ENCODE measurements at regions not wholly inside any gene's neighbourhood (a gene's known extent, or its start where the extent isn't known, plus 50 kb on each side); places are given as distances from the start of the nearest gene placed in this dataset.

- DNase-seq (ENCODE audit: low read depth in 2 of 3, low spot score in 1 of 3) = no peak
Measured at GRCh38 chr18:51647346-51647745, 449.9 kb upstream of the MEX3C start.

GRCh38 chr18:51647942-51648341 is 450.5 kb upstream of the MEX3C start:
- no peak for DNase-seq (ENCODE audit: low read depth in 2 of 3, low spot score in 1 of 3)

- no peak for DNase-seq (ENCODE audit: low read depth in 2 of 3, low spot score in 1 of 3)
Measured at GRCh38 chr18:51649796-51650195, 452.3 kb upstream of the MEX3C start.

GRCh38 chr18:51651761-51652160 is 454.3 kb upstream of the MEX3C start:
- no peak for DNase-seq (ENCODE audit: low read depth in 2 of 3, low spot score in 1 of 3)

- DNase-seq (ENCODE audit: low read depth in 2 of 3, low spot score in 1 of 3) = no peak
Measured at GRCh38 chr18:51653507-51654213, 456.2 kb upstream of the MEX3C start.

GRCh38 chr18:51654488-51655326 is 457.2 kb upstream of the MEX3C start:
- no peak for DNase-seq (ENCODE audit: low read depth in 2 of 3, low spot score in 1 of 3)

GRCh38 chr18:51655327-51655698 is 457.8 kb upstream of the MEX3C start:
- DNase-seq (ENCODE audit: low read depth in 2 of 3, low spot score in 1 of 3) = no peak

- DNase-seq (ENCODE audit: low read depth in 2 of 3, low spot score in 1 of 3) = no peak
Measured at GRCh38 chr18:51656249-51656648, 458.8 kb upstream of the MEX3C start.

GRCh38 chr18:51658436-51658835 is 461.0 kb upstream of the MEX3C start:
- no peak for DNase-seq (ENCODE audit: low read depth in 2 of 3, low spot score in 1 of 3)

- no peak for DNase-seq (ENCODE audit: low read depth in 2 of 3, low spot score in 1 of 3)
Measured at GRCh38 chr18:51659781-51660180, 462.3 kb upstream of the MEX3C start.

- DNase-seq (ENCODE audit: low read depth in 2 of 3, low spot score in 1 of 3) = no peak
Measured at GRCh38 chr18:51660188-51660715, 462.8 kb upstream of the MEX3C start.

- no peak for DNase-seq (ENCODE audit: low read depth in 2 of 3, low spot score in 1 of 3)
Measured at GRCh38 chr18:51664236-51664635, 466.8 kb upstream of the MEX3C start.

GRCh38 chr18:51666763-51667191 is 469.3 kb upstream of the MEX3C start:
- no peak for DNase-seq (ENCODE audit: low read depth in 2 of 3, low spot score in 1 of 3)

- peak; percentile 21 to 52 (median 25) for DNase-seq (ENCODE audit: low read depth in 2 of 3, low spot score in 1 of 3)
Measured at GRCh38 chr18:51668101-51668500, 470.6 kb upstream of the MEX3C start.

- no peak for DNase-seq (ENCODE audit: low read depth in 2 of 3, low spot score in 1 of 3)
Measured at GRCh38 chr18:51668607-51669006, 471.1 kb upstream of the MEX3C start.

GRCh38 chr18:51686590-51686989 is 489.1 kb upstream of the MEX3C start:
- no peak for DNase-seq (ENCODE audit: low read depth in 2 of 3, low spot score in 1 of 3)

GRCh38 chr18:51687845-51688585 is 490.5 kb upstream of the MEX3C start:
- DNase-seq (ENCODE audit: low read depth in 2 of 3, low spot score in 1 of 3) = no peak

- DNase-seq (ENCODE audit: low read depth in 2 of 3, low spot score in 1 of 3) = no peak
Measured at GRCh38 chr18:51692612-51693011, 495.1 kb upstream of the MEX3C start.

- DNase-seq (ENCODE audit: low read depth in 2 of 3, low spot score in 1 of 3) = no peak
Measured at GRCh38 chr18:51711298-51711889, 513.9 kb upstream of the MEX3C start.

- no peak for DNase-seq (ENCODE audit: low read depth in 2 of 3, low spot score in 1 of 3)
Measured at GRCh38 chr18:51712821-51713220, 515.3 kb upstream of the MEX3C start.

- no peak for DNase-seq (ENCODE audit: low read depth in 2 of 3, low spot score in 1 of 3)
Measured at GRCh38 chr18:51716277-51716676, 518.8 kb upstream of the MEX3C start.

All from stimulated activated CD4-positive, alpha-beta T cell treated with anti-CD3 and anti-CD28 coated beads, Interleukin-12 subunit alpha, Interleukin-12 subunit beta, amount 100 ng/mL, for 48 hours (primary cell).